Testis (tissue), 2 donors: ENCODE measurements at regions not wholly inside any gene's neighbourhood (a gene's known extent, or its start where the extent isn't known, plus 50 kb on each side); places are given as distances from the start of the nearest gene placed in this dataset.

ENCODE experiments used
- DNase-seq: peaks from one replicate; pipeline ENCODE4 v3.0.0-alpha.2; 2019
- H3K27ac ChIP-seq, 2 donors: fragments of 200-600 bp; sonication (generic); one replicate each; pipeline ENCODE4 v1.5.1; 2019
- H3K27me3 ChIP-seq: fragments of 200-600 bp; sonication (generic); one replicate; pipeline ENCODE4 v1.5.1; 2019
- H3K36me3 ChIP-seq: fragments of 200-600 bp; sonication (generic); one replicate; pipeline ENCODE4 v1.5.1; 2017; ENCODE audit warnings: low read depth; ENCODE audit errors: missing control alignments
- H3K4me1 ChIP-seq: fragments of 200-600 bp; sonication (generic); one replicate; pipeline ENCODE4 v1.5.1; 2019
- H3K4me3 ChIP-seq, 2 donors: fragments of 200-600 bp; sonication (generic); one replicate each; pipeline ENCODE4 v1.5.1; 2017 to 2019
- H3K9me3 ChIP-seq: fragments of 200-600 bp; sonication (generic); one replicate; pipeline ENCODE4 v1.5.1; 2017
- POLR2A ChIP-seq: fragments of 450-650 bp; IDR thresholded peaks from one replicate; pipeline ENCODE4 v1.6.1; 2017; ENCODE audit warnings: antibody characterized with exemption, mild to moderate bottlenecking, moderate library complexity
- WGBS, 2 donors: methylation state at CpG; one replicate each; pipeline ENCODE4 v1.1.5; 2018; 5-methylcytosine and 5-hydroxymethylcytosine counted together
- intact Hi-C: fragments of 100-400 bp; cut with DNase I; formaldehyde crosslinking; loops from one replicate; pipeline ENCODE4 v1.15.1; 2023; ENCODE audit warnings: low total_unique reads
- TF ChIP-seq, protein P1 (sequence below), 3 experiments: fragments of 450-650 bp in 2 of 3; fragments of 200-600 bp in 1 of 3; sonication (generic) in 1 of 3; IDR thresholded peaks; one replicate each; pipeline ENCODE4 v1.5.1; 2016 to 2019; ENCODE audit warnings: antibody characterized with exemption in 3 of 3, mild to moderate bottlenecking in 2 of 3, moderate library complexity in 1 of 3

DNA sequence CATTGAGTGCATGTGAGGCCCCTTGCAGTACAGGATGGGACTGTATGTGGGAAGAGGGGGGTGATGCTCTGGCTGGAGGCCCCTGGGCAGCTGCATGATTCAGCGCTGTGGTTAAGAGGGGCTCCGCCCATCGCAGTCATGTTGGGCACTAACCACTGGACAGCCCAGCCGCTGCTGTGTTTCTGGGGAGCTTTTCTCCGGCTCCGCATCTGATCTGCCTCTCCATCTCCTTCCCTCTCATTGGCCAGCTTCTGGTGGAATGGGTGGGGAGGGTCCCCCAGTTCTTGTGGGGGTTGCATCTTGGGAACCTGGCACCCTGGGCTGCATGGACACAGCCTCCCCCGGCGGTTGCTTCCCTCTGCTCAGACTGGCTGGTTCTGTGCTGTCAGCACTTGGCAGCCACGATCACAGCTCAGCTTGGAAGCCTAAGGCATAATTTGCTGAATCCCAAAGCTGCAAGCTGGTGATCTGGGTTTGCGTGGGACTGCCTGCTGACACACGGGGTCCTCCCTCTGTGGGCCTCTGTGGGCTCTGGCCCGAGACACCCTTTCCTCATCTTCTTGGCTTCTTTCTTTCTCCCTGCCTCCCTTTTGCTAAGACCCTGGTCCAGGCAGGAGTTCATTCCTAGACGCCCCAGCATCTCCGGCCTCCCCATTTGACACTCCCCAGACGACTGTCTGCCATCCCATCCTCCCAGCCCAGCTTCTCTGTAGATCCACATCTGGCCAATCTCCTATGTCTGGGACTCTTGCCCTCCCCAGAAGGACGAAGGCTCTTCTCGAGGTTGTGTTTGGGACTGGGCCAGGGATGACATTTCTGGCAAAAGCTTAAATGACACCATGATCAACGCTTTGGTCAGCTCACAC, 168.3 kb downstream of the SEC14L1 start:
- peaks cover 24% of the 10 kb centered on the region for H3K4me1 ChIP-seq
- no peaks in the 10 kb centered on the region for H3K9me3 ChIP-seq
- H3K27ac ChIP-seq, result no peak overlapping the region
- no peak for DNase-seq
- WGBS, 2 donors, result 53 to 54% methylated on average over 12 to 18 of the region's 18 CpGs
- H3K4me3 ChIP-seq, result no peak overlapping the region
- no peaks in the 10 kb centered on the region for H3K27me3 ChIP-seq
- H3K36me3 ChIP-seq, result no peaks in the 10 kb centered on the region
- no peak for TF ChIP-seq POLR2A
- TF ChIP-seq, protein P1, sequence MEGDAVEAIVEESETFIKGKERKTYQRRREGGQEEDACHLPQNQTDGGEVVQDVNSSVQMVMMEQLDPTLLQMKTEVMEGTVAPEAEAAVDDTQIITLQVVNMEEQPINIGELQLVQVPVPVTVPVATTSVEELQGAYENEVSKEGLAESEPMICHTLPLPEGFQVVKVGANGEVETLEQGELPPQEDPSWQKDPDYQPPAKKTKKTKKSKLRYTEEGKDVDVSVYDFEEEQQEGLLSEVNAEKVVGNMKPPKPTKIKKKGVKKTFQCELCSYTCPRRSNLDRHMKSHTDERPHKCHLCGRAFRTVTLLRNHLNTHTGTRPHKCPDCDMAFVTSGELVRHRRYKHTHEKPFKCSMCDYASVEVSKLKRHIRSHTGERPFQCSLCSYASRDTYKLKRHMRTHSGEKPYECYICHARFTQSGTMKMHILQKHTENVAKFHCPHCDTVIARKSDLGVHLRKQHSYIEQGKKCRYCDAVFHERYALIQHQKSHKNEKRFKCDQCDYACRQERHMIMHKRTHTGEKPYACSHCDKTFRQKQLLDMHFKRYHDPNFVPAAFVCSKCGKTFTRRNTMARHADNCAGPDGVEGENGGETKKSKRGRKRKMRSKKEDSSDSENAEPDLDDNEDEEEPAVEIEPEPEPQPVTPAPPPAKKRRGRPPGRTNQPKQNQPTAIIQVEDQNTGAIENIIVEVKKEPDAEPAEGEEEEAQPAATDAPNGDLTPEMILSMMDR (IDR thresholded peaks at IDR 0.05), result no peak
- intact Hi-C loops, result no loop called here

DNA sequence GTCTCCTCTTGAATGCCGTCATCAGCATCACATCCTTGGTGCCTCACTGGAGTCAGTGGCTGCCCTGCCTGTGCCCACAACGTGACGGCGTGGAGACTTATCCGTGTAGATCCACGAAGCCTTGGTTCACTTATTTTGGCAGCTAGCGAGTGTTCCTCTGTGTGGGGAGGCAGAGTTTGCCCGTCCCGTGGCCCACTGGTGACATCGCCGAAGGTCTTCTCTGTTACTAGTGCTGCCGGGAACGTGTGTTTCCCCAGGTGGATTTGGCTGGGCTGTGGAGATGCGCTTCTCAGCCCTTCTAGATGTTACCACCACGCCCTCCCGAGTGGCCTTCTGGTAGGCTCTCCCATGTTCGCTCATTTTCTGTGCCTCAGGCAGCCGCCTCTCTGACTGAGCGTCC, 169.6 kb downstream of the SEC14L1 start:
- Histone ChIP-seq H3K4me1 (peaks cover 20% of the 10 kb centered on the region), H3K27ac (no peak overlapping the region), H3K9me3 (no peaks in the 10 kb centered on the region), H3K27me3 (no peaks in the 10 kb centered on the region), H3K4me3 (no peak overlapping the region), H3K36me3 (no peaks in the 10 kb centered on the region)
- TF ChIP-seq, protein P1 (IDR thresholded peaks at IDR 0.05), result no peak
- no peak for TF ChIP-seq POLR2A
- WGBS, 2 donors, result 77 to 92% methylated on average over 5 to 19 of the region's 19 CpGs
- intact Hi-C loops, result no loop called here
- no peak for DNase-seq

DNA sequence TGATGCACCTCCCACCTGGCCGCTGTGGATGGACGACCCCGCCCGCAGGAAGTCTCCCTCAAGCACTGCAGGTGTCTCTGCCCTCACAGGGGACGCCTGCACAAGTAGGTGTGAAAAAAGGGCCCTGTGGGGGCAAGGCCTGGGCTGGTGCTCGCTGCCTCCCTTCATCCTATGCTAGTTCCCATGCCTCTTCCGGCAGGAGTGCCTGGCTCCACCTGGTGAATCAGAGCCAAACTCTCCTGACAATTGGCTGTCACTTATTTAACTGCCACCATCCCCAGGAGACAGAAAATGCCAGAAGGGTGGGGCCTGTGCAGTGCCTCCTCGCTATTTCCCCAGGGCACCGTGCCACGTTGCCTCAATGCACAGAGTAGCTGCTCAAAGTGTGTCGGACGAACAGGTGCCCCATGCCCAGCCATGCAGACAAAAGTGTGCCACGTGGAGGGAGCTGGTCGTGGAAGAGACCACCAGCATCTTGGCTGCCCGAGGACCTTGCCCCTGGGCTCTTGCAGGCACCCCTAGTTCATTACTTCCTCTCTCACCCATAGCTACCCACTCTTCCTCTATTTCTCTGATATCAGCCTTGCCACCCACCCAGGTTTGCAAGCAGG, 170.7 kb downstream of the SEC14L1 start:
- Histone ChIP-seq H3K27me3 (no peaks in the 10 kb centered on the region), H3K4me1 (peaks cover 31% of the 10 kb centered on the region), H3K27ac (no peak overlapping the region), H3K4me3 (no peak overlapping the region), H3K9me3 (no peaks in the 10 kb centered on the region), H3K36me3 (no peaks in the 10 kb centered on the region)
- TF ChIP-seq, protein P1 (IDR thresholded peaks at IDR 0.05), result no peak
- TF ChIP-seq POLR2A, result no peak
- WGBS, 2 donors, result 85 to 88% methylated on average over 11 to 15 of the region's 15 CpGs
- DNase-seq, result no peak
- intact Hi-C loops, result no loop called here

DNA sequence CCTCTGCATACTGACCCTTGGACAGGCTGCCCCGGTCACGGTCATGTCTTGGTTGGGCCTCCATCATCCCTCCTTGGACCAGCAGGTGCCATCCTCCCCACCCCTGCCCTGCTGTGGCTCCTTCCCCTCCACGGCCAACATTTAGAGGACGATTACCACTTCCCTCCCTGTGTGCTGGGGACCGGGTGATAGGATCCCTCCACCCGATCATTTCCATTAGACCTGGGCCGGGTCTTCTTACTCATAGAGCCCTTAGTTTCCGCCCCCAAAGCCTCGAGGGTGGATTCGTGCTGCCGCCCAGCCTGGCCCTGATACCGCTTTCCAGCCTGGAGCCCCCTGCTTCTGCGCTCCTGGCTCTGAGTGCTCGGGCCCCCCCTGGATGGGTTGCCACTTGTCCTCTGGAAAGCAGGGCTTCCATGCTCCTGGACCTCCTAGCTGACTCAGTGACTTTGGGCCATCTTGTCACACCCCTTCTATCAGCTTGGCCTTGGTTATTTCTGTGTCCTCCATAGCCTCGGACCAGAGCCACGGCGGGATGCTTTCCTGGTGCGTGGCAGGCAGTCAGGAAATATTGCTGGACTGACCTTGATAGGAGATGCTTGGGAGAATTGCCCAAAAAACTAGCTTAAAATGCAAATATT, 171.4 kb downstream of the SEC14L1 start:
- Histone ChIP-seq H3K27ac (no peak overlapping the region), H3K9me3 (no peaks in the 10 kb centered on the region), H3K4me3 (no peak overlapping the region), H3K36me3 (no peaks in the 10 kb centered on the region), H3K27me3 (no peaks in the 10 kb centered on the region), H3K4me1 (peaks cover 29% of the 10 kb centered on the region)
- no peak for DNase-seq
- 56 to 71% methylated on average over 15 to 18 of the region's 18 CpGs for WGBS, 2 donors
- no peak for TF ChIP-seq POLR2A
- TF ChIP-seq, protein P1 (IDR thresholded peaks at IDR 0.05), result no peak
- intact Hi-C loops, result no loop called here
